Stimulated activated CD8-positive, alpha-beta memory T cell treated with anti-CD3 and anti-CD28 coated beads, Interleukin-2, amount 100 ng/mL, for 1 hour (primary cell): ENCODE measurements at regions not wholly inside any gene's neighbourhood (a gene's known extent, or its start where the extent isn't known, plus 50 kb on each side); places are given as distances from the start of the nearest gene placed in this dataset.
"Not testable (repeated sequence)": the region's sequence is repeated elsewhere in the genome, so short reads cannot be mapped to it uniquely, and the experiment has no call there.

Experiments used
- DNase-seq, 2 donors: peaks; one replicate each; pipeline ENCODE4 v3.0.0-alpha.2; 2020; ENCODE audit warnings: low read depth in 2 of 2

- not testable (repeated sequence) for DNase-seq
Measured at GRCh38 chr3:125810010-125810409, 159.0 kb upstream of the ROPN1B start.

GRCh38 chr3:125822175-125822574, 146.8 kb upstream of the ROPN1B start:
- DNase-seq, result peak in 1 of 2 donors; percentile 9

- not testable (repeated sequence) for DNase-seq
Measured at GRCh38 chr3:125831005-125831750, 137.8 kb upstream of the ROPN1B start.

GRCh38 chr3:125835562-125835961, 133.4 kb upstream of the ROPN1B start:
- not testable (repeated sequence) for DNase-seq

GRCh38 chr3:125836011-125836551, 132.9 kb upstream of the ROPN1B start:
- not testable (repeated sequence) for DNase-seq

GRCh38 chr3:125836786-125837185, 132.2 kb upstream of the ROPN1B start:
- not testable (repeated sequence) for DNase-seq

GRCh38 chr3:125838857-125839256, 130.1 kb upstream of the ROPN1B start:
- not testable (repeated sequence) for DNase-seq

- DNase-seq, result not testable (repeated sequence)
Measured at GRCh38 chr3:125840465-125840864, 128.5 kb upstream of the ROPN1B start.

GRCh38 chr3:125847966-125848365, 121.0 kb upstream of the ROPN1B start:
- not testable (repeated sequence) for DNase-seq

GRCh38 chr3:125855006-125855405, 114.0 kb upstream of the ROPN1B start:
- DNase-seq, result not testable (repeated sequence)

GRCh38 chr3:125860547-125860946, 108.4 kb upstream of the ROPN1B start:
- not testable (repeated sequence) for DNase-seq

- not testable (repeated sequence) for DNase-seq
Measured at GRCh38 chr3:125862841-125863254, 106.1 kb upstream of the ROPN1B start.

GRCh38 chr3:125864532-125864931, 104.4 kb upstream of the ROPN1B start:
- not testable (repeated sequence) for DNase-seq

- DNase-seq, result not testable (repeated sequence)
Measured at GRCh38 chr3:125886006-125886405, 83.0 kb upstream of the ROPN1B start.

- DNase-seq, result not testable (repeated sequence)
Measured at GRCh38 chr3:125899181-125899580, 69.8 kb upstream of the ROPN1B start.

- not testable (repeated sequence) for DNase-seq
Measured at GRCh38 chr3:125901473-125901872, 67.5 kb upstream of the ROPN1B start.

- not testable (repeated sequence) for DNase-seq
Measured at GRCh38 chr3:125903780-125904455, 65.1 kb upstream of the ROPN1B start.

- DNase-seq, result not testable (repeated sequence)
Measured at GRCh38 chr3:125907279-125907678, 61.7 kb upstream of the ROPN1B start.

GRCh38 chr3:125910851-125911250, 58.1 kb upstream of the ROPN1B start:
- DNase-seq, result not testable (repeated sequence)

- not testable (repeated sequence) for DNase-seq
Measured at GRCh38 chr3:125914608-125915436, 54.2 kb upstream of the ROPN1B start.

- DNase-seq, result not testable (repeated sequence)
Measured at GRCh38 chr3:125915437-125915787, 53.6 kb upstream of the ROPN1B start.
